Mammary epithelial cell (primary cell): ENCODE measurements at regions not wholly inside any gene's neighbourhood (a gene's known extent, or its start where the extent isn't known, plus 50 kb on each side); places are given as distances from the start of the nearest gene placed in this dataset.

ENCODE experiments used
- EZH2 ChIP-seq: IDR thresholded peaks from 2 replicates; pipeline ENCODE4 v1.6.1; 2012; ENCODE audit warnings: low read length, inconsistent platforms, borderline replicate concordance
- TF ChIP-seq, protein P1 (sequence below), 2 donors: IDR thresholded peaks in 1 of 2; conservative IDR thresholded peaks in 1 of 2; 2 replicates each; pipeline ENCODE4 v1.5.1; 2011 to 2012; ENCODE audit warnings: inconsistent platforms in 2 of 2, low read length in 2 of 2, mild to moderate bottlenecking in 2 of 2, control low read depth in 1 of 2, low read depth in 1 of 2; ENCODE audit not compliant: insufficient read depth in 1 of 2; ENCODE audit errors: extremely low read depth in 1 of 2

- TF ChIP-seq, protein P1, sequence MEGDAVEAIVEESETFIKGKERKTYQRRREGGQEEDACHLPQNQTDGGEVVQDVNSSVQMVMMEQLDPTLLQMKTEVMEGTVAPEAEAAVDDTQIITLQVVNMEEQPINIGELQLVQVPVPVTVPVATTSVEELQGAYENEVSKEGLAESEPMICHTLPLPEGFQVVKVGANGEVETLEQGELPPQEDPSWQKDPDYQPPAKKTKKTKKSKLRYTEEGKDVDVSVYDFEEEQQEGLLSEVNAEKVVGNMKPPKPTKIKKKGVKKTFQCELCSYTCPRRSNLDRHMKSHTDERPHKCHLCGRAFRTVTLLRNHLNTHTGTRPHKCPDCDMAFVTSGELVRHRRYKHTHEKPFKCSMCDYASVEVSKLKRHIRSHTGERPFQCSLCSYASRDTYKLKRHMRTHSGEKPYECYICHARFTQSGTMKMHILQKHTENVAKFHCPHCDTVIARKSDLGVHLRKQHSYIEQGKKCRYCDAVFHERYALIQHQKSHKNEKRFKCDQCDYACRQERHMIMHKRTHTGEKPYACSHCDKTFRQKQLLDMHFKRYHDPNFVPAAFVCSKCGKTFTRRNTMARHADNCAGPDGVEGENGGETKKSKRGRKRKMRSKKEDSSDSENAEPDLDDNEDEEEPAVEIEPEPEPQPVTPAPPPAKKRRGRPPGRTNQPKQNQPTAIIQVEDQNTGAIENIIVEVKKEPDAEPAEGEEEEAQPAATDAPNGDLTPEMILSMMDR (conservative IDR thresholded peaks at IDR 0.05 in 1 of 2, IDR thresholded peaks at IDR 0.05 in 1 of 2; ENCODE audit: extremely low read depth in 1 of 2, insufficient read depth in 1 of 2, low read depth in 1 of 2, low read length in 2 of 2), result no peak
- no peak for TF ChIP-seq EZH2
Observed at GRCh38 chr19:34576292-34576691, 94.7 kb downstream of the WTIP start.
